ENCODE measurements at regions not wholly inside any gene's neighbourhood (a gene's known extent, or its start where the extent isn't known, plus 50 kb on each side); places are given as distances from the start of the nearest gene placed in this dataset.

- Mint-ChIP-seq H3K36me3 (no peaks in the 10 kb centered on the region), H3K9me3 (no peaks in the 10 kb centered on the region), H3K27me3 (ENCODE audit: insufficient read depth, low read depth) (peaks cover 2% of the 10 kb centered on the region), H3K4me3 (no peak overlapping the region), H3K27ac (no peak overlapping the region), H3K4me1 (no peaks in the 10 kb centered on the region)
- H4K20me1 ChIP-seq (ENCODE audit: low read depth), result no peaks in the 10 kb centered on the region
- H3K27me3 ChIP-seq, result no peaks in the 10 kb centered on the region
- H3K4me2 ChIP-seq, result no peak overlapping the region
- no peaks in the 10 kb centered on the region for H3K79me2 ChIP-seq (ENCODE audit: low read depth)
- no peak overlapping the region for H3K9ac ChIP-seq
- no peak overlapping the region for H3K4me3 ChIP-seq
- H3K9me3 ChIP-seq (ENCODE audit: low read depth), result peaks cover 3% of the 10 kb centered on the region
- H3K36me3 ChIP-seq, result no peaks in the 10 kb centered on the region
- no peaks in the 10 kb centered on the region for H3K4me1 ChIP-seq
- no peak overlapping the region for H3K27ac ChIP-seq
- H2AFZ ChIP-seq (replicated peaks), result no peak overlapping the region
- no peaks in the 10 kb centered on the region for H3F3A ChIP-seq (ENCODE audit: low read depth)
- DNase-seq (ENCODE audit: low spot score), result no peak
- TF ChIP-seq EZH2phosphoT487 (IDR thresholded peaks at IDR 0.05), result no peak
- no peak for TF ChIP-seq EZH2 (IDR thresholded peaks at IDR 0.05)
- TF ChIP-seq CTCF (IDR thresholded peaks at IDR 0.05), result no peak
Measured at GRCh38 chr7:95675016-95675415, 78.7 kb upstream of the PDK4 start.

DNA sequence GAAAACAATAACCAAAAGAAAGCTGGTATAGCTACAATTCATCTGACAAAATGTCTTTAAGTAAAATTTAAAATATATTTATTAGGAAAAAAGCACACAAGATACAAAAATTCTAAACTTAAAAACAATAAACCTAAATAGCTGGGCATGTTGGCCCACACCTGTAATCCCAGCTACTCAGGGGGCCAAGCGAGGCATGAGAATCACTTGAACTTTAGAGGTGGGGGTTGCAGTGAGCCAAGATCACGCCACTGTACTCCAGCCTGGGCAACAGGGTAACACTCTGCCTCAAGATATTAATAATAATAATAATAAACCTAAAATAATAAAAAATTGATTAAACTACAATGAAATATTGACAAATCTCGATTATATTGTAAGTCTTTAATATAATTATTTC lies 77.8 kb upstream of the PDK4 start:
- Histone ChIP-seq H3K4me2 (no peak overlapping the region), H3K79me2 (ENCODE audit: low read depth) (no peaks in the 10 kb centered on the region), H3K9me3 (ENCODE audit: low read depth) (no peaks in the 10 kb centered on the region), H4K20me1 (ENCODE audit: low read depth) (no peaks in the 10 kb centered on the region), H3K4me1 (no peaks in the 10 kb centered on the region), H3K27ac (no peak overlapping the region), H3F3A (ENCODE audit: low read depth) (no peaks in the 10 kb centered on the region), H3K27me3 (no peaks in the 10 kb centered on the region), H2AFZ (replicated peaks) (no peak overlapping the region), H3K36me3 (no peaks in the 10 kb centered on the region), H3K4me3 (no peak overlapping the region), H3K9ac (no peak overlapping the region)
- Mint-ChIP-seq H3K9me3 (no peaks in the 10 kb centered on the region), H3K4me1 (no peaks in the 10 kb centered on the region), H3K27ac (no peak overlapping the region), H3K4me3 (no peak overlapping the region), H3K27me3 (ENCODE audit: insufficient read depth, low read depth) (peaks cover 2% of the 10 kb centered on the region), H3K36me3 (no peaks in the 10 kb centered on the region)
- TF ChIP-seq EZH2 (IDR thresholded peaks at IDR 0.05) (no peak), CTCF (IDR thresholded peaks at IDR 0.05) (no peak), EZH2phosphoT487 (IDR thresholded peaks at IDR 0.05) (no peak)
- no peak for DNase-seq (ENCODE audit: low spot score)

DNA sequence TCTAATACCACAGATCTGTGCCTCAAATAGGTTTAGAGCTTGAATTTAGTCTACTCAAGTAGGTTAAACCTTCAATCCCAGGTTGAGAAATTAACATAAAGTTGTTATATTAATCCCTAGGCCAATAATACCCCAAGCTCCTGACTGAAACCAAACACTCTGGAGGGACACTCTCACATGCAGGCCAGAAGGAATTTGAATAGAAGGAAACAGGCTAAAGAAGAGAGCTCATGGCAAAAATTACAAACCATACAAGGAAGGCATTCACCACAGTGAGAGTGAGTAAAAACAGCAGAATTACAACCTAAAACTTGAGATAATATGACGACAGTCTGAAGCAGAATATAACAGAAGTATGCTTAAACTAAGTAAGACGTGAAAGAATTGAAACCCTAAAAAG lies 76.1 kb upstream of the PDK4 start:
- Mint-ChIP-seq H3K4me3 (no peak overlapping the region), H3K9me3 (no peaks in the 10 kb centered on the region), H3K27me3 (ENCODE audit: insufficient read depth, low read depth) (peaks cover 2% of the 10 kb centered on the region), H3K36me3 (no peaks in the 10 kb centered on the region), H3K27ac (no peak overlapping the region), H3K4me1 (no peaks in the 10 kb centered on the region)
- Histone ChIP-seq H3K36me3 (no peaks in the 10 kb centered on the region), H3K27ac (no peak overlapping the region), H3K9ac (no peak overlapping the region), H2AFZ (replicated peaks) (no peak overlapping the region), H3K4me2 (no peak overlapping the region), H3K79me2 (ENCODE audit: low read depth) (no peaks in the 10 kb centered on the region), H3K4me3 (no peak overlapping the region), H3F3A (ENCODE audit: low read depth) (no peaks in the 10 kb centered on the region), H3K9me3 (ENCODE audit: low read depth) (no peaks in the 10 kb centered on the region), H3K4me1 (no peaks in the 10 kb centered on the region), H4K20me1 (ENCODE audit: low read depth) (no peaks in the 10 kb centered on the region), H3K27me3 (no peaks in the 10 kb centered on the region)
- TF ChIP-seq CTCF (IDR thresholded peaks at IDR 0.05) (no peak), EZH2 (IDR thresholded peaks at IDR 0.05) (no peak), EZH2phosphoT487 (IDR thresholded peaks at IDR 0.05) (no peak)
- DNase-seq (ENCODE audit: low spot score), result no peak

- H3K4me3 Mint-ChIP-seq, result no peak overlapping the region
- Histone ChIP-seq H3K79me2 (ENCODE audit: low read depth) (no peaks in the 10 kb centered on the region), H2AFZ (replicated peaks) (no peak overlapping the region), H3K4me1 (no peaks in the 10 kb centered on the region), H3K27ac (no peak overlapping the region), H4K20me1 (ENCODE audit: low read depth) (no peaks in the 10 kb centered on the region), H3K27me3 (no peaks in the 10 kb centered on the region), H3K9me3 (ENCODE audit: low read depth) (no peaks in the 10 kb centered on the region), H3K4me2 (no peak overlapping the region), H3F3A (ENCODE audit: low read depth) (no peaks in the 10 kb centered on the region), H3K36me3 (no peaks in the 10 kb centered on the region), H3K4me3 (no peak overlapping the region), H3K9ac (no peak overlapping the region)
- H3K9me3 Mint-ChIP-seq, result no peaks in the 10 kb centered on the region
- no peak for TF ChIP-seq EZH2phosphoT487 (IDR thresholded peaks at IDR 0.05)
- TF ChIP-seq EZH2 (IDR thresholded peaks at IDR 0.05), result no peak
- TF ChIP-seq CTCF (IDR thresholded peaks at IDR 0.05), result no peak
- DNase-seq (ENCODE audit: low spot score), result no peak
- H3K27me3 Mint-ChIP-seq (ENCODE audit: insufficient read depth, low read depth), result no peaks in the 10 kb centered on the region
- no peaks in the 10 kb centered on the region for H3K4me1 Mint-ChIP-seq
- H3K27ac Mint-ChIP-seq, result no peak overlapping the region
- no peaks in the 10 kb centered on the region for H3K36me3 Mint-ChIP-seq
Measured at GRCh38 chr7:95669513-95669912, 73.2 kb upstream of the PDK4 start.
